ENCODE measurements at regions not wholly inside any gene's neighbourhood (a gene's known extent, or its start where the extent isn't known, plus 50 kb on each side); places are given as distances from the start of the nearest gene placed in this dataset.

GRCh38 chr21:14632359-14632758, 86.2 kb upstream of the SAMSN1 start:
- Histone ChIP-seq H2BK15ac (ENCODE audit: low read depth, low read length) (no peak overlapping the region), H3K14ac (ENCODE audit: insufficient read depth, low read length) (no peak overlapping the region), H3K4me1 (ENCODE audit: insufficient read depth, low read length) (peaks cover 7% of the 10 kb centered on the region; the same call in 1 of the 2 replicates), H3K27me3 (ENCODE audit: insufficient read depth, low read length) (no peaks in the 10 kb centered on the region), H4K20me1 (ENCODE audit: control insufficient read depth, insufficient read depth, insufficient read length) (no peaks in the 10 kb centered on the region), H2BK20ac (ENCODE audit: low read depth, low read length, poor library complexity, severe bottlenecking) (no peak overlapping the region), H3K18ac (ENCODE audit: insufficient read length, low read depth, low read length) (no peak overlapping the region), H3K4me2 (ENCODE audit: insufficient read depth, insufficient read length, low read length) (no peak overlapping the region), H3K56ac (ENCODE audit: insufficient read length, low read depth, low read length) (no peak overlapping the region), H2BK120ac (ENCODE audit: low read depth, low read length, poor library complexity, severe bottlenecking) (no peak overlapping the region), H4K5ac (ENCODE audit: insufficient read length, low read depth, low read length) (no peak overlapping the region), H2AK5ac (ENCODE audit: insufficient read length, low read length) (no peak overlapping the region), H4K8ac (replicated peaks; ENCODE audit: insufficient read length, low read depth, low read length) (no peak overlapping the region), H4K91ac (ENCODE audit: insufficient read length, low read depth, low read length) (no peak overlapping the region), H2AFZ (ENCODE audit: low read length) (no peak overlapping the region), H2BK12ac (ENCODE audit: insufficient read length, low read depth, low read length) (no peak overlapping the region), H3K23ac (ENCODE audit: insufficient read length, low read depth, low read length) (no peak overlapping the region), H3K79me1 (ENCODE audit: insufficient read depth, low read depth, low read length, poor library complexity, severe bottlenecking) (no peaks in the 10 kb centered on the region), H3K79me2 (ENCODE audit: insufficient read depth, low read length) (no peaks in the 10 kb centered on the region), H3K27ac (ENCODE audit: insufficient read length, low read depth, low read length) (no peak overlapping the region), H3K9me3 (ENCODE audit: control insufficient read depth, low read depth, low read length) (no peaks in the 10 kb centered on the region), H3K9ac (ENCODE audit: extremely low read depth, insufficient read length, low read length) (no peak overlapping the region), H3T11ph (ENCODE audit: low read length) (no peak overlapping the region), H3K4ac (ENCODE audit: low read depth, low read length) (no peak overlapping the region), H2BK5ac (ENCODE audit: insufficient read length, low read length) (no peak overlapping the region), H3K23me2 (ENCODE audit: insufficient read length, low read depth, low read length, poor library complexity, severe bottlenecking) (no peaks in the 10 kb centered on the region)
- DNase-seq: no peak
- Mint-ChIP-seq H3K27ac (no peak overlapping the region), H3K4me3 (no peak overlapping the region), H3K4me1 (peaks cover 18 to 19% of the 10 kb centered on the region in 2 experiments), H3K27me3 (ENCODE audit: low read depth) (no peaks in the 10 kb centered on the region), H3K9me3 (no peaks in the 10 kb centered on the region), H3K36me3 (ENCODE audit: insufficient read depth in 1 of 3, low read depth in 3 of 3) (peaks cover 0 to 1% (median 0%) of the 10 kb centered on the region in 3 experiments; a peak in 1 of 7 replicates)
- WGBS (ENCODE audit: extremely low coverage, insufficient read length, low lambda C conversion rate): no CpG with 5 or more reads among the region's 1 CpG
- no peak for TF ChIP-seq CTCF (conservative IDR thresholded peaks at IDR 0.05)

Data from H9 (cell line).